ENCODE measurements at regions not wholly inside any gene's neighbourhood (a gene's known extent, or its start where the extent isn't known, plus 50 kb on each side); places are given as distances from the start of the nearest gene placed in this dataset.
A peak's percentile ranks its signal among the peaks of the same experiment; 100 is the strongest.
"Not testable (repeated sequence)": the region's sequence is repeated elsewhere in the genome, so short reads cannot be mapped to it uniquely, and the experiment has no call there.

DNA sequence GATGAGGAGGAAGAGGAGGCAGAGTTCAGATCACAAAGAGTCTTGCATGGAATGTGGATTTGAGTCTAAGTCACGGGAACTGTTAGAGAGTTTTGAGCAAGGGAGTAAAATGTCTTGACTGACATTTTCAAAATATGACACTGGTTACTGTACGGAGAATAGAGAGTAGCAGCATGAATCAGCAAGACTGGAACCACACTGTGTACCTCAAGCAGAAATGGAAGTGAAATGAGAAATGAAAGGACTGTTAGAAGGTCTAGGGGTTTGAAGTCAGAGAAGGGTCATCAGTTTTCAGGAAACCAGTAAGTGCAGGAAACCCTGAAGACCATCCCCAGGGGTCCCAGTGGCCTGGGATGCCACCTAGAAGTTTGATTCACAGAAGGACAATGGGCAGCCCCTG, 236.3 kb downstream of the GALC start:
- H3K27me3 ChIP-seq (ENCODE audit: low read depth) = no peaks in the 10 kb centered on the region
- no peak overlapping the region for H3K27ac ChIP-seq (replicated peaks)
- DNase-seq = no peak
- H3K36me3 ChIP-seq = no peaks in the 10 kb centered on the region
- TF ChIP-seq, protein P1, sequence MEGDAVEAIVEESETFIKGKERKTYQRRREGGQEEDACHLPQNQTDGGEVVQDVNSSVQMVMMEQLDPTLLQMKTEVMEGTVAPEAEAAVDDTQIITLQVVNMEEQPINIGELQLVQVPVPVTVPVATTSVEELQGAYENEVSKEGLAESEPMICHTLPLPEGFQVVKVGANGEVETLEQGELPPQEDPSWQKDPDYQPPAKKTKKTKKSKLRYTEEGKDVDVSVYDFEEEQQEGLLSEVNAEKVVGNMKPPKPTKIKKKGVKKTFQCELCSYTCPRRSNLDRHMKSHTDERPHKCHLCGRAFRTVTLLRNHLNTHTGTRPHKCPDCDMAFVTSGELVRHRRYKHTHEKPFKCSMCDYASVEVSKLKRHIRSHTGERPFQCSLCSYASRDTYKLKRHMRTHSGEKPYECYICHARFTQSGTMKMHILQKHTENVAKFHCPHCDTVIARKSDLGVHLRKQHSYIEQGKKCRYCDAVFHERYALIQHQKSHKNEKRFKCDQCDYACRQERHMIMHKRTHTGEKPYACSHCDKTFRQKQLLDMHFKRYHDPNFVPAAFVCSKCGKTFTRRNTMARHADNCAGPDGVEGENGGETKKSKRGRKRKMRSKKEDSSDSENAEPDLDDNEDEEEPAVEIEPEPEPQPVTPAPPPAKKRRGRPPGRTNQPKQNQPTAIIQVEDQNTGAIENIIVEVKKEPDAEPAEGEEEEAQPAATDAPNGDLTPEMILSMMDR (IDR thresholded peaks at IDR 0.05; ENCODE audit: borderline replicate concordance) = no peak
- H3K4me3 ChIP-seq = no peak overlapping the region
- no peaks in the 10 kb centered on the region for H3K4me1 ChIP-seq
- intact Hi-C loops (cut with micrococcal nuclease) = no loop called here
- H3K9me3 ChIP-seq (replicated peaks) = peaks cover 2% of the 10 kb centered on the region

DNA sequence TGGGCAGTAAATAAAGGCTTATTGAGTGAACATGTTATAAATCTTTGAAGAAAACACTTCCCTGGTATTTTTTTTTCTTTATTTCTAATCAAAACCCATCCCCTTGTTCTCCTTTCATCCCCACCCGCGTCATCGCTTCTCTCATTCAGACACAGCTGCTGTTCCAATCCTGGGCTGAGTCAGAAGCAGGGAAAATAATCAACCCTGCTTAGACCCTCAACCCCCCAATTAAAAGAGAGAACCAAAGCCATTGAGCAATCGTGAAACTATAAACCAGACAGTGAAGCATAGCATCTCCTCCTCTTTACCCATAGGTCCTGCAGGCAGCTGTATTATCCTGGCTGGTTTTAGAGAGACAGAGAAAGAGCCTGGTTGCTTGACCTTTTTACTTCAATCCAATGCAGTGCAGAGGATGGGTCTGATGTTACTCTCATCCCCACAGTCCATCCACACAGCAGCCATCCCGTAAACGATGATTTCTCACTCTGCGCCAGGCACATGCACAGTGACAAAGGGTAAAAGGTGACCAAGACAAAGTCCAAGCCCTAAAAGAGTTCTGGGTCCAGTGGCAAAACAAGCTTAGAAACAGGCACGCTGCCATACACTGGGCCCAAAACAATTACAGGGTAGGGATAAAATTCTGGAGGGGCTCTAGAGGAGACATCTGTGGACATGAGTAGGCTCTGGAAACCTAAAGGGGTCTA, 238.3 kb downstream of the GALC start:
- H3K9me3 ChIP-seq (replicated peaks) = no peaks in the 10 kb centered on the region
- TF ChIP-seq, protein P1 (IDR thresholded peaks at IDR 0.05; ENCODE audit: borderline replicate concordance) = no peak
- intact Hi-C loops (cut with micrococcal nuclease) = no loop called here
- no peaks in the 10 kb centered on the region for H3K27me3 ChIP-seq (ENCODE audit: low read depth)
- H3K27ac ChIP-seq (replicated peaks) = no peak overlapping the region
- no peak overlapping the region for H3K4me3 ChIP-seq
- DNase-seq = no peak
- no peaks in the 10 kb centered on the region for H3K36me3 ChIP-seq
- no peaks in the 10 kb centered on the region for H3K4me1 ChIP-seq

DNA sequence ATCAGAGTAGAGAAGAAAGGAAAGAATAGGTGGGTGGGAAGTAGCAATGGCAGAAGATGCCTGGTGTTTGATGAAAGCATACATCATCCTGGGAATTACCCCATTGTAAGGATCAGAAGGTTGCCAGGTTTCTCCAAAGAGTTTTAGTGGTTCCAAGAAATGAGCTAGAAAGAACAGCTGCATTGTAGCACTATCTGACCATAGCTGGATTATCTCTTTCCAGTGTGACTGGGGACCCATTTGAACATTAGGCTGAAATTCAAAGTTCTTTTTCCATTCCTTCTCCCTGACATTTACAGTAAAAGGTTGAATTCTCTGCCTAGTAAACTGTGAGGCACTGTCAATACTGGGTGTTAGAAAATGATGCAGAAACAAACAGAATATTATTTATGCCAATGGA, 244.4 kb downstream of the GALC start:
- H3K4me1 ChIP-seq = no peaks in the 10 kb centered on the region
- H3K36me3 ChIP-seq = no peaks in the 10 kb centered on the region
- DNase-seq = no peak
- intact Hi-C loops (cut with micrococcal nuclease) = no loop called here
- no peaks in the 10 kb centered on the region for H3K9me3 ChIP-seq (replicated peaks)
- H3K27ac ChIP-seq (replicated peaks) = no peak overlapping the region
- H3K27me3 ChIP-seq (ENCODE audit: low read depth) = no peaks in the 10 kb centered on the region
- TF ChIP-seq, protein P1 (IDR thresholded peaks at IDR 0.05; ENCODE audit: borderline replicate concordance) = no peak
- no peak overlapping the region for H3K4me3 ChIP-seq

DNA sequence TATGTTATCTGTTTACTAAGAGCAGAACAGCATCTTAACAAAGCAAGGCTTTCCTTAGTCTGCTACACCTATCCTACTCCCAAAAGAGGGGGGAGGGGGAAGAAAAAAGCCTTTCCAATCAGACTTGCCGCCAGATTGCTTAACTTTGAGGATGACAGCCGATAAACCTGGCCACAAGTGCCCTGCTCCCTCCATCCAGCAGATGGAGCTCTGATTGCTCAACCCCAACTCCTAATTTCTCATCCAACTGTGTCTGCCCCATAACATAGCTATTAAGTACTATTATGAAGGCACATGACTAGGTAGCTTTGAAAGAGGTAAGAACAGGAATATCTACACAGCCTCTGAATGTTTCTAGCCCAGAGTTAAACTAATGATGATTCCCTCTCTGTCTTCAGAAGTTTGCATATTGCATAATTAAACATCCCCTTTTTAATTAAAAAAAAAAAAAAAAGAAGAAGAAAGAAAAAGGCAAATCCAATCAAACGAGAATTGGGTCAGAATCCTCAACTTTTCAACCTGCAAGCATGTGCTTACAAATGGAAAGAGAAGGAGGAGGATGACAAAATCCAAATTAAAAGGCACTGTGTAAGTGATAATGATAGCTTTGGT, 247.4 kb downstream of the GALC start:
- no peaks in the 10 kb centered on the region for H3K27me3 ChIP-seq (ENCODE audit: low read depth)
- no peaks in the 10 kb centered on the region for H3K36me3 ChIP-seq
- TF ChIP-seq, protein P1 (IDR thresholded peaks at IDR 0.05; ENCODE audit: borderline replicate concordance) = peak; percentile 64
- H3K9me3 ChIP-seq (replicated peaks) = peaks cover 7% of the 10 kb centered on the region
- no peak for DNase-seq
- no peaks in the 10 kb centered on the region for H3K4me1 ChIP-seq
- H3K27ac ChIP-seq (replicated peaks) = no peak overlapping the region
- no peak overlapping the region for H3K4me3 ChIP-seq
- intact Hi-C loops (cut with micrococcal nuclease) = no loop called here

DNA sequence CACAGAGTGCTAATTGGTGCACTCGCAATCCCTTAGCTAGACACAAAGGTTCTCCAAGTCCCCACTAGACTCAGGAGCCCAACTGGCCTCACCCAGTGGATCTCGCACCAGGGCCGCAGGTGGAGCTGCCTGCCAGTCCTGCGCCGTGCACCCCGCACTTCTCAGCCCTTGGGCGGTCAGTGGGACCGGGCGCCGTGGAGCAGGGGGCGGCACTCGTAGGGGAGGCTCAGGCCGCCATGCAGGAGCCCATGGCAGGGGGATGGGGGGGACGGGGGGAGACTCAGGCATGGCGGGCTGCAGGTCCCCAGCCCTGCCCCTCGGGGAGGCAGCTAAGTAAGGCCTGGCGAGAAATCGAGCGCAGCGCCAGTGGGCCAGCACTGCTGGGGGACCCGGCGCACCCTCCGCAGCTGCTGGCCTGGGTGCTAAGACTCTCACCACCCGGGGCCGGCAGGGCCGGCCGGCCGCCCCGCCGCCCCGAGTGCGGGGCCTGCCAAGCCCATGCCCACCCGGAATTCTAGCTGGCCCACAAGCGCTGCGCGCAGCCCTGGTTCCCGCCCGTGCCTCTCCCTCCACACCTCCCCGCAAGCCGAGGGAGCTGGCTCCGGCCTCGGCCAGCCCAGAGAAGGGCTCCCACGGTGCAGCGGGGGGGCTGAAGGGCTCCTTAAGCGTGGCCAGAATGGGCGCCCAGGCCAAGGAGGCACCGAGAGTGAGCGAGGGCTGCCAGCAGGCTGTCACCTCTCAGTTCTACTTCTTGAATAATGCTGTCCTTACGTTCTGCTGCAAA, 258.2 kb downstream of the GALC start:
- H3K27me3 ChIP-seq (ENCODE audit: low read depth); H3K9me3 ChIP-seq (replicated peaks); H3K4me1 ChIP-seq; H3K27ac ChIP-seq (replicated peaks); DNase-seq; intact Hi-C loops (cut with micrococcal nuclease); H3K4me3 ChIP-seq; H3K36me3 ChIP-seq: not testable (repeated sequence)

DNA sequence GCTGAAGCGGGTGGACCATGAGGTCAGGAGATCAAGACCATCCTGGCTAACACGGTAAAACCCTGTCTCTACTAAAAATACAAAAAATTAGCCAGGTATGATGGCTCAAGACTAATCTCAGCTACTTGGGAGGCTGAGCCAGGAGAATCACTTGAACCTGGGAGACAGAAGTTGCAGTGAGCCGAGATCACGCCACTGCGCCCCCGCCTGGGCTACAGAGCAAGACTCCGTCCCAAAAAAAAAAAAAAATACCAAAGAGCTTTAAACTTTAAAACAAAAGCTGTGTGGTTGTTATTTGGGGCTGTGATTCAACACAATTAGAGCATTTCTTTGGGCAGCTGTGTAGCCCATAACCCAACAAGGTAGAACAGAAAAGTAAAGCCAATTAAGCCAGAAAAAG, 259.9 kb downstream of the GALC start:
- H3K27me3 ChIP-seq (ENCODE audit: low read depth) = not testable (repeated sequence)

More for the DNA sequence above, 259.9 kb downstream of the GALC start:
- H3K9me3 ChIP-seq (replicated peaks); H3K27ac ChIP-seq (replicated peaks); H3K4me3 ChIP-seq; H3K36me3 ChIP-seq; intact Hi-C loops (cut with micrococcal nuclease); H3K4me1 ChIP-seq; DNase-seq: not testable (repeated sequence)
